PC-3 (cell line): ENCODE measurements at regions not wholly inside any gene's neighbourhood (a gene's known extent, or its start where the extent isn't known, plus 50 kb on each side); places are given as distances from the start of the nearest gene placed in this dataset.

Experiments used
- EZH2 ChIP-seq: fragments of 300-600 bp; sonication (generic); IDR thresholded peaks from one replicate; pipeline ENCODE4 v1.6.1; 2017; ENCODE audit warnings: antibody characterized with exemption, mild to moderate bottlenecking, low read length; ENCODE audit not compliant: unreplicated experiment
- EZH2phosphoT487 ChIP-seq: fragments of 300-600 bp; sonication (generic); IDR thresholded peaks from 2 replicates; pipeline ENCODE4 v1.6.1; 2018; ENCODE audit warnings: mild to moderate bottlenecking, antibody characterized with exemption, low read length, borderline replicate concordance
- TF ChIP-seq, protein P1 (sequence below): fragments of 300-600 bp; sonication (generic); conservative IDR thresholded peaks from 2 replicates; pipeline ENCODE4 v1.5.1; 2017; ENCODE audit warnings: antibody characterized with exemption, low read depth, mild to moderate bottlenecking, low read length

- TF ChIP-seq, protein P1, sequence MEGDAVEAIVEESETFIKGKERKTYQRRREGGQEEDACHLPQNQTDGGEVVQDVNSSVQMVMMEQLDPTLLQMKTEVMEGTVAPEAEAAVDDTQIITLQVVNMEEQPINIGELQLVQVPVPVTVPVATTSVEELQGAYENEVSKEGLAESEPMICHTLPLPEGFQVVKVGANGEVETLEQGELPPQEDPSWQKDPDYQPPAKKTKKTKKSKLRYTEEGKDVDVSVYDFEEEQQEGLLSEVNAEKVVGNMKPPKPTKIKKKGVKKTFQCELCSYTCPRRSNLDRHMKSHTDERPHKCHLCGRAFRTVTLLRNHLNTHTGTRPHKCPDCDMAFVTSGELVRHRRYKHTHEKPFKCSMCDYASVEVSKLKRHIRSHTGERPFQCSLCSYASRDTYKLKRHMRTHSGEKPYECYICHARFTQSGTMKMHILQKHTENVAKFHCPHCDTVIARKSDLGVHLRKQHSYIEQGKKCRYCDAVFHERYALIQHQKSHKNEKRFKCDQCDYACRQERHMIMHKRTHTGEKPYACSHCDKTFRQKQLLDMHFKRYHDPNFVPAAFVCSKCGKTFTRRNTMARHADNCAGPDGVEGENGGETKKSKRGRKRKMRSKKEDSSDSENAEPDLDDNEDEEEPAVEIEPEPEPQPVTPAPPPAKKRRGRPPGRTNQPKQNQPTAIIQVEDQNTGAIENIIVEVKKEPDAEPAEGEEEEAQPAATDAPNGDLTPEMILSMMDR = no peak
- TF ChIP-seq EZH2phosphoT487 = no peak
- TF ChIP-seq EZH2 = no peak
Observed at GRCh38 chr4:16344853-16345252, 118.6 kb upstream of the TAPT1 start.
